ENCODE measurements at regions not wholly inside any gene's neighbourhood (a gene's known extent, or its start where the extent isn't known, plus 50 kb on each side); places are given as distances from the start of the nearest gene placed in this dataset.

- peak; percentile 30 for DNase-seq (ENCODE audit: low read depth)
- H3K4me3 ChIP-seq (ENCODE audit: low read depth, low read length): no peak overlapping the region
- TF ChIP-seq CTCF (IDR thresholded peaks at IDR 0.05; ENCODE audit: insufficient read depth, low read length): no peak
Measured at GRCh38 chr3:16740515-16740914, 135.3 kb upstream of the DAZL start.

GRCh38 chr3:16741103-16741758 is 136.0 kb upstream of the DAZL start:
- H3K4me3 ChIP-seq (ENCODE audit: low read depth, low read length): no peak overlapping the region
- peak; percentile 86 for DNase-seq (ENCODE audit: low read depth)
- TF ChIP-seq CTCF (IDR thresholded peaks at IDR 0.05; ENCODE audit: insufficient read depth, low read length): no peak

GRCh38 chr3:16741890-16742289 is 136.7 kb upstream of the DAZL start:
- no peak overlapping the region for H3K4me3 ChIP-seq (ENCODE audit: low read depth, low read length)
- TF ChIP-seq CTCF (IDR thresholded peaks at IDR 0.05; ENCODE audit: insufficient read depth, low read length): no peak
- no peak for DNase-seq (ENCODE audit: low read depth)

- TF ChIP-seq CTCF (IDR thresholded peaks at IDR 0.05; ENCODE audit: insufficient read depth, low read length): no peak
- no peak overlapping the region for H3K4me3 ChIP-seq (ENCODE audit: low read depth, low read length)
- no peak for DNase-seq (ENCODE audit: low read depth)
Measured at GRCh38 chr3:16743276-16743675, 138.1 kb upstream of the DAZL start.

GRCh38 chr3:16759227-16759903 is 125.4 kb upstream of the PLCL2 start:
- TF ChIP-seq CTCF (IDR thresholded peaks at IDR 0.05; ENCODE audit: insufficient read depth, low read length): no peak
- H3K4me3 ChIP-seq (ENCODE audit: low read depth, low read length): no peak overlapping the region
- DNase-seq (ENCODE audit: low read depth): no peak

- TF ChIP-seq CTCF (IDR thresholded peaks at IDR 0.05; ENCODE audit: insufficient read depth, low read length): no peak
- DNase-seq (ENCODE audit: low read depth): no peak
Measured at GRCh38 chr3:16761571-16761970, 123.2 kb upstream of the PLCL2 start.

More at GRCh38 chr3:16761571-16761970, 123.2 kb upstream of the PLCL2 start:
- no peak overlapping the region for H3K4me3 ChIP-seq (ENCODE audit: low read depth, low read length)

Data from fibroblast of the aortic adventitia (primary cell).